ENCODE measurements at regions not wholly inside any gene's neighbourhood (a gene's known extent, or its start where the extent isn't known, plus 50 kb on each side); places are given as distances from the start of the nearest gene placed in this dataset.

DNA sequence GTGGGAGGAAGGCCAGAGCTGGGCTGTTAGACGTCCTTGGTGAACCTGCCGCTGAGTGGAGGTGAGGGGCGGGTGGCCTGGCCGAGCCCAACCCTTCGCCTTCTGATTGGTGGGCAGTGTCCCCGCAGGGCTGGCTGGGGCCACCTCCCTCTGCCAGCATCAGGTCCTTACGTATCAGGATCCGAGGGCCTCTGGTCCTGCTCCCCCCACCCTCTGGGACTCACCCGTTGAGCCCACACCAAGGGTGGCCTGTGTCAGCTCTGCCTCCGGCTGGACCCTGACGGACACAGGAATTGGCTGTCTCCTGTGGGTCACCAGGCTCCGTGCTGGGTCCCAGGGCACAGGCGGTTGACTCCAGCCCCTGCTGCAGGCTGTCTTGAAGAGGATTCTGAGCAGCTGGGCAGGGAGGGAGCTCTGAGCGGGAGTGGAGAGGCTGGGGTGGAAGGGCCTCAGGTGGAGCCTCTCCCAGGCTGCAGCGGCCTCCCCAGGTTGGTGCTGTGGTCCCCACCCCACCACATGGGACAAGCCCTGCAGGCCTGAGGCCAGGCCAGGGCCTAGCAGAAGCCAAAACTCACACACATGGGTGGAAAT is 58.4 kb upstream of the NKX1-1 start:
- H3K14ac ChIP-seq (ENCODE audit: low read length), result no peak overlapping the region
- H4K12ac ChIP-seq (ENCODE audit: low read depth, low read length), result no peak overlapping the region

DNA sequence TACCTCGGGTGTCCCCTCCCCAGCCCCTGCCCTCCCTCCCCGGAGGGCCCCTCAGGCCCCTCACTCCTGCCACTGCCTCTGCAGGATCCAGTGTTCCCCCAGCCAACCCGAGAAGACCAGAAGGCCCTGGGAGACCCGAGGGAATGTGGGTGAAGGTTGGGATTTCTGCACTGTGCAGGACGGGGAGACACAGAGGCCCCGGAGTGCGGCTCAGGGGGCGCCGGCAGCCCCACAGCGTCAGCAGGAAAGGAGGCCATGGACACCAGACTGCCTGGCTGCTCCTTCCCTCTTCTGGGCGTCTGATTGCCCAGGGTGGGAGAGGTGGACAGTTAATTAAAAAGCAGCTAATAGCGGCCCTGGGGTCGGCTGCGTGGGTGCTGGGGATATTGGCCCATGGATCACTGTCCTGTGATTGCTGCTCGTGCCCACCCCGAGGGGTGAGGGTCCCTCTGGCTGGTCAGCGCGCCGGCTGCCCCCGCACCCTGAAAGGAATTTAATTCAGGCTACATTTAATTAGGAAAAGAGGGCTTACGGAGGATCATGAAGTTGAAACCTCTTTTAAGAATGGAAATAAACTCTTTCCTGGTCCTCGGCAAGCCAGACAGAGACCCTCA is 57.8 kb upstream of the NKX1-1 start:
- no peak overlapping the region for H3K9ac ChIP-seq (ENCODE audit: low read length)
- H3K36me3 ChIP-seq (ENCODE audit: control insufficient read depth in 1 of 2, insufficient read depth in 2 of 2, low read length in 2 of 2), result no peaks in the 10 kb centered on the region
- H3K27ac ChIP-seq (ENCODE audit: low read depth, low read length), result no peak overlapping the region
- H3K4me2 ChIP-seq (ENCODE audit: low read length), result no peak overlapping the region
- no peak overlapping the region for H3K23ac ChIP-seq (ENCODE audit: low read length)
- no peak overlapping the region for H3K4ac ChIP-seq (ENCODE audit: low read depth, low read length)
- no peak overlapping the region for H2BK120ac ChIP-seq (ENCODE audit: insufficient read depth, low read length, poor library complexity)
- DNase-seq, result no peak
- H3K79me1 ChIP-seq (ENCODE audit: low read length), result no peaks in the 10 kb centered on the region
- no peak overlapping the region for H2BK12ac ChIP-seq (ENCODE audit: low read length)
- H2BK5ac ChIP-seq (ENCODE audit: low read depth, low read length, poor library complexity), result no peak overlapping the region
- H3K27me3 ChIP-seq (ENCODE audit: insufficient read depth, low read length), result peaks cover 5% of the 10 kb centered on the region
- no peaks in the 10 kb centered on the region for H3K4me1 ChIP-seq (ENCODE audit: control insufficient read depth in 1 of 2, insufficient read depth in 2 of 2, low read length in 2 of 2)
- no peak overlapping the region for H4K8ac ChIP-seq (ENCODE audit: low read depth, low read length)
- no peaks in the 10 kb centered on the region for H3K79me2 ChIP-seq (ENCODE audit: control insufficient read depth, insufficient read depth, low read length, poor library complexity)
- no peak overlapping the region for H2AK5ac ChIP-seq (ENCODE audit: low read length)
- no peak overlapping the region for H4K91ac ChIP-seq (ENCODE audit: low read depth, low read length)
- H2AFZ ChIP-seq (ENCODE audit: insufficient read depth, low read length, poor library complexity), result no peak overlapping the region
- H3K9me3 ChIP-seq (ENCODE audit: insufficient read depth, low read depth, low read length), result peaks cover 12% of the 10 kb centered on the region
- H4K12ac ChIP-seq (ENCODE audit: low read depth, low read length), result no peak overlapping the region
- H3K14ac ChIP-seq (ENCODE audit: low read length), result no peak overlapping the region
- no peak overlapping the region for H3K4me3 ChIP-seq (ENCODE audit: low read depth, low read length)
- no CpG with 5 or more reads among the region's 22 CpGs for WGBS (ENCODE audit: extremely low coverage, insufficient coverage, insufficient read length)
- H3K18ac ChIP-seq (ENCODE audit: low read length), result no peak overlapping the region

More for the DNA sequence above, 58.4 kb upstream of the NKX1-1 start:
- Histone ChIP-seq H3K23ac (ENCODE audit: low read length) (no peak overlapping the region), H3K27me3 (ENCODE audit: insufficient read depth, low read length) (peaks cover under 1% of the 10 kb centered on the region), H2BK120ac (ENCODE audit: insufficient read depth, low read length, poor library complexity) (no peak overlapping the region), H2AFZ (ENCODE audit: insufficient read depth, low read length, poor library complexity) (no peak overlapping the region), H3K18ac (ENCODE audit: low read length) (no peak overlapping the region), H4K91ac (ENCODE audit: low read depth, low read length) (no peak overlapping the region), H3K36me3 (ENCODE audit: control insufficient read depth in 1 of 2, insufficient read depth in 2 of 2, low read length in 2 of 2) (no peaks in the 10 kb centered on the region), H3K4ac (ENCODE audit: low read depth, low read length) (no peak overlapping the region), H2BK12ac (ENCODE audit: low read length) (no peak overlapping the region), H3K4me2 (ENCODE audit: low read length) (no peak overlapping the region), H3K79me1 (ENCODE audit: low read length) (no peaks in the 10 kb centered on the region), H3K9ac (ENCODE audit: low read length) (no peak overlapping the region), H2AK5ac (ENCODE audit: low read length) (no peak overlapping the region), H2BK5ac (ENCODE audit: low read depth, low read length, poor library complexity) (no peak overlapping the region), H3K9me3 (ENCODE audit: insufficient read depth, low read depth, low read length) (peaks cover 17% of the 10 kb centered on the region), H3K79me2 (ENCODE audit: control insufficient read depth, insufficient read depth, low read length, poor library complexity) (no peaks in the 10 kb centered on the region), H3K4me3 (ENCODE audit: low read depth, low read length) (peak overlapping the region; percentile 25), H4K8ac (ENCODE audit: low read depth, low read length) (no peak overlapping the region), H3K4me1 (ENCODE audit: control insufficient read depth in 1 of 2, insufficient read depth in 2 of 2, low read length in 2 of 2) (no peaks in the 10 kb centered on the region), H3K27ac (ENCODE audit: low read depth, low read length) (no peak overlapping the region)
- WGBS (ENCODE audit: extremely low coverage, insufficient coverage, insufficient read length), result no CpG with 5 or more reads among the region's 15 CpGs
- DNase-seq, result no peak

DNA sequence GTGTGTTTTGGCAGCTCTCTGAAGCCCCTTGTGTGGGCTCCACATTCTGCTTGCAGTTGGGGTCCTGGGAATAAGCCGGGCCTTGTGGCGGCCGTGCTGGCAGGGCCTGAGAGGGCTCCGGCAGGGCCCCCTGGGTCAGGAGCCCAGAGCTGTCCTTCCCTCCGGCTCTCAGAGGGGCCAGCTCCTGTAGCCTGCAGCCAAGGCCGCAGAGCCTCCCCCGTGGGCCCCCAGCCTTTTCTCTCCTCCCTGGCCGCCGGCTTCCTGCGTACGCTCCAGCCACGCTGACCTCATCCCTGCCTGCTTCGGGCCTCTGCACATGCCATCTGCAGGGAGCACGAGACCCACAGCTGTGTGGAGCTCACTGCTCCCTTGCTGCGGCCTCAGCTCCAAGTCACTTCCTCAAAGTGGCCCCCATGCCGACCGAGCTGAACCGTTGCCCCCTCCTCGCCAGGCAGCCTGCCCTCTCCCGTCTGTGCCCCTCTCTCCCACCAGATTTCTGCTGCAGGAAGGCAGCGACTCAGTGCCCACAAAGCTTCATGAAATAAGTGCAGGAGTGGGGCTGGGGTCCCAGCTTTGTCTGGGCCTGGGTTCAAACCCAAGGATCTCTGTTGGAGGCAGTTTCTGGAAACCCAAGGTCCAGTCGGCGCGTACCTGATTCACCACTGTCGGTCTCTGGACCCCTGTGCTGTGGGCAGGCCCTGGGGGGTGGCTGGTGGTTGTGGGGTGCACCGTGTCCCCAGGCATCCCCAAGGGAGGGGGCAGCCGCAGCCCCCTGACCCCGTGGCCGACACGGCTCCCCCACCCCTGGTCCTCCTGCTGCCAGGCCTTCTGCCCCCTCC is 57.1 kb upstream of the NKX1-1 start:
- Histone ChIP-seq H3K4me3 (ENCODE audit: low read depth, low read length) (no peak overlapping the region), H3K9ac (ENCODE audit: low read length) (no peak overlapping the region), H3K4me2 (ENCODE audit: low read length) (no peak overlapping the region), H4K12ac (ENCODE audit: low read depth, low read length) (no peak overlapping the region), H3K27me3 (ENCODE audit: insufficient read depth, low read length) (peaks cover 10% of the 10 kb centered on the region), H3K36me3 (ENCODE audit: control insufficient read depth in 1 of 2, insufficient read depth in 2 of 2, low read length in 2 of 2) (no peaks in the 10 kb centered on the region), H3K14ac (ENCODE audit: low read length) (no peak overlapping the region), H3K4ac (ENCODE audit: low read depth, low read length) (no peak overlapping the region), H3K18ac (ENCODE audit: low read length) (no peak overlapping the region), H3K79me2 (ENCODE audit: control insufficient read depth, insufficient read depth, low read length, poor library complexity) (no peaks in the 10 kb centered on the region), H3K9me3 (ENCODE audit: insufficient read depth, low read depth, low read length) (peaks cover 7% of the 10 kb centered on the region), H3K4me1 (ENCODE audit: control insufficient read depth in 1 of 2, insufficient read depth in 2 of 2, low read length in 2 of 2) (no peaks in the 10 kb centered on the region), H3K27ac (ENCODE audit: low read depth, low read length) (no peak overlapping the region), H2AK5ac (ENCODE audit: low read length) (no peak overlapping the region), H2AFZ (ENCODE audit: insufficient read depth, low read length, poor library complexity) (no peak overlapping the region), H2BK5ac (ENCODE audit: low read depth, low read length, poor library complexity) (no peak overlapping the region), H4K8ac (ENCODE audit: low read depth, low read length) (no peak overlapping the region), H2BK120ac (ENCODE audit: insufficient read depth, low read length, poor library complexity) (no peak overlapping the region), H2BK12ac (ENCODE audit: low read length) (no peak overlapping the region), H3K79me1 (ENCODE audit: low read length) (no peaks in the 10 kb centered on the region), H3K23ac (ENCODE audit: low read length) (no peak overlapping the region), H4K91ac (ENCODE audit: low read depth, low read length) (no peak overlapping the region)
- no CpG with 5 or more reads among the region's 30 CpGs for WGBS (ENCODE audit: extremely low coverage, insufficient coverage, insufficient read length)
- no peak for DNase-seq

DNA sequence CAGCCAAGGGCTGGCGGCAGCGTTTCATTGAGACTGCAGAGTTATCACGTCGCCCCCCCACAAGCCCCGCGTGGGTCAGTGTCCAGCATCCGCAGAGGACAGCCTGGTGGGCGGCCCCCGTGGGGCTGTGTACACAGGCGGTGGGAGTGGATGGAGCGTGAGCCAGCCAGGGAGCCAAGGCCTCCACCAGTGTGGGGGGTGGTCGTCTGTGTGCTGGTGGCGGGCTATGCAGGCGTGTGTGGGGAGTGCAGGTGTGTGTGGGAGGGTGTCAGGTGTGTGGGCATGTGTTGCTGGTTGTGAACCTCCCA is 56.5 kb upstream of the NKX1-1 start:
- Histone ChIP-seq H3K4me3 (ENCODE audit: low read depth, low read length) (no peak overlapping the region), H3K27me3 (ENCODE audit: insufficient read depth, low read length) (peaks cover 10% of the 10 kb centered on the region), H3K4ac (ENCODE audit: low read depth, low read length) (no peak overlapping the region), H3K4me1 (ENCODE audit: control insufficient read depth in 1 of 2, insufficient read depth in 2 of 2, low read length in 2 of 2) (no peaks in the 10 kb centered on the region), H2BK120ac (ENCODE audit: insufficient read depth, low read length, poor library complexity) (no peak overlapping the region), H3K9ac (ENCODE audit: low read length) (no peak overlapping the region), H2BK5ac (ENCODE audit: low read depth, low read length, poor library complexity) (no peak overlapping the region), H3K27ac (ENCODE audit: low read depth, low read length) (no peak overlapping the region), H3K18ac (ENCODE audit: low read length) (no peak overlapping the region), H2AFZ (ENCODE audit: insufficient read depth, low read length, poor library complexity) (no peak overlapping the region), H3K23ac (ENCODE audit: low read length) (no peak overlapping the region), H4K91ac (ENCODE audit: low read depth, low read length) (no peak overlapping the region), H3K4me2 (ENCODE audit: low read length) (no peak overlapping the region), H3K79me2 (ENCODE audit: control insufficient read depth, insufficient read depth, low read length, poor library complexity) (no peaks in the 10 kb centered on the region), H4K12ac (ENCODE audit: low read depth, low read length) (no peak overlapping the region), H3K14ac (ENCODE audit: low read length) (no peak overlapping the region), H3K79me1 (ENCODE audit: low read length) (no peaks in the 10 kb centered on the region), H2AK5ac (ENCODE audit: low read length) (no peak overlapping the region), H3K9me3 (ENCODE audit: insufficient read depth, low read depth, low read length) (peaks cover 2% of the 10 kb centered on the region), H4K8ac (ENCODE audit: low read depth, low read length) (no peak overlapping the region), H3K36me3 (ENCODE audit: control insufficient read depth in 1 of 2, insufficient read depth in 2 of 2, low read length in 2 of 2) (no peaks in the 10 kb centered on the region), H2BK12ac (ENCODE audit: low read length) (no peak overlapping the region)
- DNase-seq, result no peak
- no CpG with 5 or more reads among the region's 14 CpGs for WGBS (ENCODE audit: extremely low coverage, insufficient coverage, insufficient read length)
